Osteoblast (primary cell): ENCODE measurements at regions not wholly inside any gene's neighbourhood (a gene's known extent, or its start where the extent isn't known, plus 50 kb on each side); places are given as distances from the start of the nearest gene placed in this dataset.

Experiments used
- DNase-seq: peaks from one replicate; pipeline ENCODE4 v3.0.0; 2011; ENCODE audit warnings: low spot score, mixed read lengths; ENCODE audit not compliant: insufficient read length; ENCODE audit errors: missing footprints
- H2AFZ ChIP-seq: 2 replicates; pipeline ENCODE4 v1.6.0; 2011; ENCODE audit warnings: mild to moderate bottlenecking, low read length
- H3K27ac ChIP-seq: 2 replicates; pipeline ENCODE4 v1.5.1; 2011; ENCODE audit warnings: mild to moderate bottlenecking, low read depth, low read length, moderate library complexity
- H3K27me3 ChIP-seq: 2 replicates; pipeline ENCODE4 v1.6.0; 2012; ENCODE audit warnings: mild to moderate bottlenecking, control low read depth, inconsistent platforms, low read length, moderate library complexity; ENCODE audit not compliant: insufficient read depth
- H3K36me3 ChIP-seq: 2 replicates; pipeline ENCODE4 v1.5.1; 2011; ENCODE audit warnings: mild to moderate bottlenecking, low read length, control low read depth, moderate library complexity; ENCODE audit not compliant: insufficient read depth
- H3K4me1 ChIP-seq: 2 replicates; pipeline ENCODE4 v1.5.1; 2011; ENCODE audit warnings: mild to moderate bottlenecking, low read length, control low read depth, moderate library complexity; ENCODE audit not compliant: insufficient read depth
- H3K4me2 ChIP-seq: 2 replicates; pipeline ENCODE4 v1.6.0; 2011; ENCODE audit warnings: mild to moderate bottlenecking, low read length; ENCODE audit not compliant: insufficient read depth
- H3K4me3 ChIP-seq: fragments of 200-600 bp; sonication (generic); 3 replicates; pipeline ENCODE4 v1.5.1; 2012; ENCODE audit warnings: mild to moderate bottlenecking, low read length, inconsistent platforms; ENCODE audit not compliant: insufficient read depth
- H3K79me2 ChIP-seq: 2 replicates; pipeline ENCODE4 v1.6.0; 2012; ENCODE audit warnings: mild to moderate bottlenecking, low read length, control low read depth, inconsistent platforms; ENCODE audit not compliant: insufficient read depth
- H3K9me3 ChIP-seq: 2 replicates; pipeline ENCODE4 v1.5.1; 2011; ENCODE audit warnings: low read depth, low read length, control low read depth
- H4K20me1 ChIP-seq: 2 replicates; pipeline ENCODE4 v1.6.0; 2012; ENCODE audit warnings: mild to moderate bottlenecking, low read length, control low read depth; ENCODE audit not compliant: insufficient read depth
- TF ChIP-seq, protein P1 (sequence below): IDR thresholded peaks from 2 replicates; pipeline ENCODE4 v1.5.1; 2011; ENCODE audit warnings: mild to moderate bottlenecking, low read depth, low read length, moderate library complexity; ENCODE audit errors: extremely low read depth

- Histone ChIP-seq H3K36me3 (no peaks in the 10 kb centered on the region), H3K4me1 (no peaks in the 10 kb centered on the region), H3K9me3 (no peaks in the 10 kb centered on the region), H3K4me3 (no peak overlapping the region), H3K4me2 (no peak overlapping the region), H4K20me1 (no peaks in the 10 kb centered on the region), H3K27me3 (peaks cover 13% of the 10 kb centered on the region), H3K79me2 (no peaks in the 10 kb centered on the region), H2AFZ (no peak overlapping the region), H3K27ac (no peak overlapping the region)
- TF ChIP-seq, protein P1, sequence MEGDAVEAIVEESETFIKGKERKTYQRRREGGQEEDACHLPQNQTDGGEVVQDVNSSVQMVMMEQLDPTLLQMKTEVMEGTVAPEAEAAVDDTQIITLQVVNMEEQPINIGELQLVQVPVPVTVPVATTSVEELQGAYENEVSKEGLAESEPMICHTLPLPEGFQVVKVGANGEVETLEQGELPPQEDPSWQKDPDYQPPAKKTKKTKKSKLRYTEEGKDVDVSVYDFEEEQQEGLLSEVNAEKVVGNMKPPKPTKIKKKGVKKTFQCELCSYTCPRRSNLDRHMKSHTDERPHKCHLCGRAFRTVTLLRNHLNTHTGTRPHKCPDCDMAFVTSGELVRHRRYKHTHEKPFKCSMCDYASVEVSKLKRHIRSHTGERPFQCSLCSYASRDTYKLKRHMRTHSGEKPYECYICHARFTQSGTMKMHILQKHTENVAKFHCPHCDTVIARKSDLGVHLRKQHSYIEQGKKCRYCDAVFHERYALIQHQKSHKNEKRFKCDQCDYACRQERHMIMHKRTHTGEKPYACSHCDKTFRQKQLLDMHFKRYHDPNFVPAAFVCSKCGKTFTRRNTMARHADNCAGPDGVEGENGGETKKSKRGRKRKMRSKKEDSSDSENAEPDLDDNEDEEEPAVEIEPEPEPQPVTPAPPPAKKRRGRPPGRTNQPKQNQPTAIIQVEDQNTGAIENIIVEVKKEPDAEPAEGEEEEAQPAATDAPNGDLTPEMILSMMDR, result no peak
- no peak for DNase-seq
These were observed 120.0 kb downstream of the ZNF280B start for GRCh38 chr22:22388494-22388893.

DNA sequence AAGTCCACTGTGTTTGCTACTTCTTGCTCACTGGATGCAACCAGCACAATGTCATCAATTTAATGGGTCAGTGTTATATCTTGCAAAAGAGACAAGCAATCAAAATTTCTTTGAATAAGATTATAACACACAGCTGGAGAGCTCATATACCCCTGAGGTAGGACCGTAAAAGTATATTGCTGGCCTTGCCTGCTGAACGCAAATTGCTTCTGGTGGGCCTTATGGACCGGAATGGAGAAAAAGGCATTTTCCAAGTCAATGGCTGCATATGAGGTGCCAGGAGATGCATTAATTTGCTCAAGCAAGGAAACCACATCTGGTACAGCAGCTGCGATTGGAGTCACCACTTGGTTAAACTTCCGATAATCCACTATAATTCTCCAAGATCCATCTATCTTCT lies 119.1 kb downstream of the ZNF280B start:
- Histone ChIP-seq H3K4me1 (no peaks in the 10 kb centered on the region), H3K27me3 (peaks cover 5% of the 10 kb centered on the region)

DNA sequence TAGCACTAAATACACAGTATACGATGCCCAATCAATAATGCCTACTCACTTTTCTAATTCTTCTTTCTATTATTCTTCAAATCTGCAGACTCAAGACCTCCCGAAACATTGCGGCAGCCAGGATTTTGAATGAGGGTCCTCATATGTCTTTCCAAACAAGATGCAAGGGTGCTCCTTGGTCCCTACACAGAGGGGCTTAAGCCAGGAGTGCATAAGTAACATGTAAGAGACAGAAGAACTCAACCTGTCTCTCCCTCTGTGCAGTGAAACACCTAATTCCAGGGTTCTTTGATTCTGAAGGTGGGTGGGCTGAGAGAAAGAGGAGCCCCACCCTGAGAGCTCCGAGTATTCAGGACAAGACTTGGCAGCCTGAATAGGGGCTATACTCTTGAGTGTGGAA lies 117.6 kb downstream of the ZNF280B start:
- no peak overlapping the region for H3K4me2 ChIP-seq
- TF ChIP-seq, protein P1, result no peak

More for the DNA sequence above, 119.1 kb downstream of the ZNF280B start:
- H2AFZ ChIP-seq, result no peak overlapping the region
- H3K4me3 ChIP-seq, result no peak overlapping the region
- TF ChIP-seq, protein P1, result no peak
- no peak overlapping the region for H3K4me2 ChIP-seq
- H3K79me2 ChIP-seq, result no peaks in the 10 kb centered on the region
- no peaks in the 10 kb centered on the region for H4K20me1 ChIP-seq
- H3K9me3 ChIP-seq, result no peaks in the 10 kb centered on the region
- no peaks in the 10 kb centered on the region for H3K36me3 ChIP-seq
- no peak overlapping the region for H3K27ac ChIP-seq
- DNase-seq, result no peak

GRCh38 chr22:22391543-22391942 lies 117.0 kb downstream of the ZNF280B start:
- Histone ChIP-seq H4K20me1 (no peaks in the 10 kb centered on the region), H3K36me3 (no peaks in the 10 kb centered on the region), H3K9me3 (no peaks in the 10 kb centered on the region), H3K27ac (no peak overlapping the region), H3K4me3 (no peak overlapping the region), H3K27me3 (peaks cover 10% of the 10 kb centered on the region), H3K4me2 (no peak overlapping the region), H2AFZ (no peak overlapping the region), H3K79me2 (no peaks in the 10 kb centered on the region), H3K4me1 (peaks cover under 1% of the 10 kb centered on the region)
- DNase-seq, result no peak
- TF ChIP-seq, protein P1, result no peak

More for the DNA sequence above, 117.6 kb downstream of the ZNF280B start:
- no peaks in the 10 kb centered on the region for H3K79me2 ChIP-seq
- no peaks in the 10 kb centered on the region for H4K20me1 ChIP-seq
- peaks cover 10% of the 10 kb centered on the region for H3K27me3 ChIP-seq
- no peaks in the 10 kb centered on the region for H3K9me3 ChIP-seq
- no peaks in the 10 kb centered on the region for H3K36me3 ChIP-seq
- DNase-seq, result no peak
- H3K27ac ChIP-seq, result no peak overlapping the region
- H2AFZ ChIP-seq, result no peak overlapping the region
- H3K4me1 ChIP-seq, result no peaks in the 10 kb centered on the region
- no peak overlapping the region for H3K4me3 ChIP-seq
